NOMO-1 treated with dmso at 0.1 percent for 144 hours (cell line): ENCODE measurements at regions not wholly inside any gene's neighbourhood (a gene's known extent, or its start where the extent isn't known, plus 50 kb on each side); places are given as distances from the start of the nearest gene placed in this dataset.

Experiments
- DNase-seq: peaks from one replicate; lab custom pipeline; 2025; ENCODE audit not compliant: unreplicated experiment; lab: John Stamatoyannopoulos, UW

GRCh38 chr1:94708299-94708685, 111.9 kb upstream of the SLC44A3 start:
- DNase-seq = no peak

- no peak for DNase-seq
Measured at GRCh38 chr1:94707321-94708298, 112.5 kb upstream of the SLC44A3 start.

GRCh38 chr1:94702442-94702815, 117.7 kb upstream of the SLC44A3 start:
- DNase-seq = no peak

- no peak for DNase-seq
Measured at GRCh38 chr1:94701796-94702441, 118.2 kb upstream of the SLC44A3 start.

GRCh38 chr1:94698759-94699502, 121.2 kb upstream of the SLC44A3 start:
- DNase-seq = no peak

GRCh38 chr1:94698356-94698755, 121.8 kb upstream of the SLC44A3 start:
- DNase-seq = no peak

GRCh38 chr1:94697839-94698238, 122.3 kb upstream of the SLC44A3 start:
- no peak for DNase-seq

GRCh38 chr1:94694226-94694915, 125.8 kb upstream of the SLC44A3 start:
- no peak for DNase-seq

GRCh38 chr1:94693435-94693834, 126.7 kb upstream of the SLC44A3 start:
- DNase-seq = no peak

GRCh38 chr1:94693029-94693428, 127.1 kb upstream of the SLC44A3 start:
- DNase-seq = no peak

GRCh38 chr1:94688646-94689045, 131.5 kb upstream of the SLC44A3 start:
- no peak for DNase-seq

- DNase-seq = no peak
Measured at GRCh38 chr1:94686882-94687281, 133.3 kb upstream of the SLC44A3 start.

GRCh38 chr1:94684690-94685250, 135.4 kb upstream of the SLC44A3 start:
- no peak for DNase-seq

- no peak for DNase-seq
Measured at GRCh38 chr1:94683886-94684285, 136.3 kb upstream of the SLC44A3 start.

- DNase-seq = no peak
Measured at GRCh38 chr1:94680039-94680377, 138.4 kb upstream of the F3 start.

GRCh38 chr1:94679332-94680038, 137.9 kb upstream of the F3 start:
- DNase-seq = no peak

GRCh38 chr1:94678202-94678848, 136.8 kb upstream of the F3 start:
- DNase-seq = no peak

GRCh38 chr1:94677714-94678113, 136.2 kb upstream of the F3 start:
- no peak for DNase-seq

- DNase-seq = no peak
Measured at GRCh38 chr1:94677087-94677486, 135.5 kb upstream of the F3 start.

- DNase-seq = no peak
Measured at GRCh38 chr1:94676686-94677085, 135.1 kb upstream of the F3 start.
